ENCODE measurements at regions not wholly inside any gene's neighbourhood (a gene's known extent, or its start where the extent isn't known, plus 50 kb on each side); places are given as distances from the start of the nearest gene placed in this dataset.

GRCh38 chr13:37412241-37412921 is 186.2 kb downstream of the POSTN start:
- Histone ChIP-seq H3K27ac (no peak overlapping the region), H3K27me3 (no peaks in the 10 kb centered on the region), H3K4me1 (ENCODE audit: low read depth) (no peaks in the 10 kb centered on the region), H3K9me3 (ENCODE audit: low read depth) (no peaks in the 10 kb centered on the region), H3K4me3 (no peak overlapping the region), H3K36me3 (no peaks in the 10 kb centered on the region)
- DNase-seq (ENCODE audit: low read depth in 1 of 2, low spot score in 1 of 2), result no peak
- TF ChIP-seq CTCF (IDR thresholded peaks at IDR 0.05; ENCODE audit: low read depth, low read length), result no peak

GRCh38 chr13:37410316-37410715 is 188.3 kb downstream of the POSTN start:
- Histone ChIP-seq H3K36me3 (no peaks in the 10 kb centered on the region), H3K27ac (no peak overlapping the region), H3K27me3 (no peaks in the 10 kb centered on the region), H3K4me3 (no peak overlapping the region), H3K4me1 (ENCODE audit: low read depth) (no peaks in the 10 kb centered on the region), H3K9me3 (ENCODE audit: low read depth) (no peaks in the 10 kb centered on the region)
- DNase-seq (ENCODE audit: low read depth in 1 of 2, low spot score in 1 of 2), result no peak
- no peak for TF ChIP-seq CTCF (IDR thresholded peaks at IDR 0.05; ENCODE audit: low read depth, low read length)

GRCh38 chr13:37409756-37410155 is 188.8 kb downstream of the POSTN start:
- Histone ChIP-seq H3K9me3 (ENCODE audit: low read depth) (no peaks in the 10 kb centered on the region), H3K27me3 (no peaks in the 10 kb centered on the region), H3K4me1 (ENCODE audit: low read depth) (no peaks in the 10 kb centered on the region), H3K4me3 (no peak overlapping the region), H3K27ac (no peak overlapping the region), H3K36me3 (no peaks in the 10 kb centered on the region)
- no peak for DNase-seq (ENCODE audit: low read depth in 1 of 2, low spot score in 1 of 2)
- TF ChIP-seq CTCF (IDR thresholded peaks at IDR 0.05; ENCODE audit: low read depth, low read length), result no peak

- H3K27me3 ChIP-seq, result no peaks in the 10 kb centered on the region
- H3K36me3 ChIP-seq, result no peaks in the 10 kb centered on the region
- H3K4me1 ChIP-seq (ENCODE audit: low read depth), result no peaks in the 10 kb centered on the region
- no peaks in the 10 kb centered on the region for H3K9me3 ChIP-seq (ENCODE audit: low read depth)
- DNase-seq (ENCODE audit: low read depth in 1 of 2, low spot score in 1 of 2), result no peak
- no peak overlapping the region for H3K27ac ChIP-seq
- TF ChIP-seq CTCF (IDR thresholded peaks at IDR 0.05; ENCODE audit: low read depth, low read length), result no peak
- H3K4me3 ChIP-seq, result no peak overlapping the region
These were observed 191.4 kb downstream of the POSTN start for GRCh38 chr13:37407156-37407555.

GRCh38 chr13:37406031-37406430 is 192.5 kb downstream of the POSTN start:
- Histone ChIP-seq H3K27me3 (no peaks in the 10 kb centered on the region), H3K4me1 (ENCODE audit: low read depth) (no peaks in the 10 kb centered on the region), H3K36me3 (no peaks in the 10 kb centered on the region), H3K9me3 (ENCODE audit: low read depth) (no peaks in the 10 kb centered on the region), H3K27ac (no peak overlapping the region), H3K4me3 (no peak overlapping the region)
- no peak for DNase-seq (ENCODE audit: low read depth in 1 of 2, low spot score in 1 of 2)
- no peak for TF ChIP-seq CTCF (IDR thresholded peaks at IDR 0.05; ENCODE audit: low read depth, low read length)
